ENCODE measurements at regions not wholly inside any gene's neighbourhood (a gene's known extent, or its start where the extent isn't known, plus 50 kb on each side); places are given as distances from the start of the nearest gene placed in this dataset.

DNA sequence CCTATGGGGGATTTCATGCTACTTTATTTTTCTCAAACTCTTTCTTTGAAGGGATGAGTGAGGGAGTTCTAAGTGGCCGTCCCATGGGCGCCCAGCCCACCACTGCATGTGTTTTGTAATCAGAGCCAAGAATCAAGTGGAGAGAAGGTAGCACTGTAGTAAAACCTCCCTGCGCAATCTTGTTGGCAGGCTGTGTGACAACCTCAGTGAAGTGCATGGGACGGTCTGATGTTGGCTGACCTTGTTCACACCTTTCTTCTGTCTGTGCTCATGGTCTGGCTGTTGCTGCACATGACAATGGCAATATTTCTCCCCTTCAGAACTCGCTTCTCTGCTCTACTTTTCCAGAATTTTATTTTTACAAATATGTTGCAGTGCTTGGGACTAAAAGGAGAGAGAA is 71.2 kb upstream of the SHISA3 start:
- no peak for TF ChIP-seq EZH2 (optimal IDR thresholded peaks at IDR 0.05; ENCODE audit: low read depth, low read length)
- TF ChIP-seq, protein P1, sequence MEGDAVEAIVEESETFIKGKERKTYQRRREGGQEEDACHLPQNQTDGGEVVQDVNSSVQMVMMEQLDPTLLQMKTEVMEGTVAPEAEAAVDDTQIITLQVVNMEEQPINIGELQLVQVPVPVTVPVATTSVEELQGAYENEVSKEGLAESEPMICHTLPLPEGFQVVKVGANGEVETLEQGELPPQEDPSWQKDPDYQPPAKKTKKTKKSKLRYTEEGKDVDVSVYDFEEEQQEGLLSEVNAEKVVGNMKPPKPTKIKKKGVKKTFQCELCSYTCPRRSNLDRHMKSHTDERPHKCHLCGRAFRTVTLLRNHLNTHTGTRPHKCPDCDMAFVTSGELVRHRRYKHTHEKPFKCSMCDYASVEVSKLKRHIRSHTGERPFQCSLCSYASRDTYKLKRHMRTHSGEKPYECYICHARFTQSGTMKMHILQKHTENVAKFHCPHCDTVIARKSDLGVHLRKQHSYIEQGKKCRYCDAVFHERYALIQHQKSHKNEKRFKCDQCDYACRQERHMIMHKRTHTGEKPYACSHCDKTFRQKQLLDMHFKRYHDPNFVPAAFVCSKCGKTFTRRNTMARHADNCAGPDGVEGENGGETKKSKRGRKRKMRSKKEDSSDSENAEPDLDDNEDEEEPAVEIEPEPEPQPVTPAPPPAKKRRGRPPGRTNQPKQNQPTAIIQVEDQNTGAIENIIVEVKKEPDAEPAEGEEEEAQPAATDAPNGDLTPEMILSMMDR (IDR thresholded peaks at IDR 0.05; ENCODE audit: low read length): no peak
